IMR-90 (cell line): ENCODE measurements at regions not wholly inside any gene's neighbourhood (a gene's known extent, or its start where the extent isn't known, plus 50 kb on each side); places are given as distances from the start of the nearest gene placed in this dataset.

Experiments
- ATAC-seq: fragments of 200-7000 bp; cut with Tn5 transposase; 2 replicates; pipeline ENCODE4 v1.9.1; 2020; ENCODE audit warnings: low read depth, mild to moderate bottlenecking, moderate library complexity
- BruUV-seq: library from RNA; stranded (reverse); fragments of 400-500 nt; replicated peaks from 2 replicates; lab custom pipeline; 2021; lab: Mats Ljungman, UMichigan
- CTCF ChIA-PET: fragments of 300-600 bp; formaldehyde crosslinking; extraction: SDS; loops from one replicate; lab custom pipeline; 2021; ENCODE audit warnings: antibody characterized with exemption; lab: Yijun Ruan, JAX
- POLR2A ChIA-PET: fragments of 300-600 bp; sonication (Branson Sonifier 250); formaldehyde crosslinking; loops from one replicate; lab custom pipeline; 2022; ENCODE audit warnings: antibody characterized with exemption; ENCODE audit not compliant: unreplicated experiment; lab: Charles Lee
- DNase-seq: peaks from one replicate; pipeline ENCODE4 v3.0.0; 2013
- H2AFZ ChIP-seq: replicated peaks from 2 replicates; pipeline ENCODE3; 2013; ENCODE audit warnings: low read length, mild to moderate bottlenecking; ENCODE audit not compliant: poor library complexity
- H2AK5ac ChIP-seq: 2 replicates; pipeline ENCODE4 v1.6.1; 2013; ENCODE audit warnings: low read depth, low read length, inconsistent platforms
- H2AK9ac ChIP-seq: replicated peaks from 2 replicates; pipeline ENCODE3; 2013; ENCODE audit warnings: mild to moderate bottlenecking, low read depth, low read length, moderate library complexity; ENCODE audit not compliant: poor library complexity
- H2BK120ac ChIP-seq: 2 replicates; pipeline ENCODE4 v1.6.1; 2013; ENCODE audit warnings: low read depth, low read length, inconsistent platforms
- H2BK15ac ChIP-seq: 3 replicates; pipeline ENCODE4 v1.6.1; 2013; ENCODE audit warnings: low read depth, low read length, inconsistent platforms
- H2BK20ac ChIP-seq: 2 replicates; pipeline ENCODE4 v1.6.1; 2013; ENCODE audit warnings: low read depth, mild to moderate bottlenecking, inconsistent platforms, low read length, moderate library complexity
- H2BK5ac ChIP-seq: 2 replicates; pipeline ENCODE4 v1.6.1; 2013; ENCODE audit warnings: mild to moderate bottlenecking, low read depth, low read length, inconsistent platforms; ENCODE audit not compliant: poor library complexity, severe bottlenecking
- H3K14ac ChIP-seq: replicated peaks from 2 replicates; pipeline ENCODE4 v1.6.1; 2013; ENCODE audit warnings: low read depth, low read length, inconsistent platforms
- H3K18ac ChIP-seq: 2 replicates; pipeline ENCODE4 v1.6.1; 2013; ENCODE audit warnings: low read depth, low read length, control low read depth
- H3K23ac ChIP-seq: 2 replicates; pipeline ENCODE4 v1.6.1; 2013; ENCODE audit warnings: low read depth, low read length, inconsistent platforms
- H3K27ac ChIP-seq: 2 replicates; pipeline ENCODE4 v1.5.1; 2013; ENCODE audit warnings: mild to moderate bottlenecking, control low read depth, low read length; ENCODE audit not compliant: insufficient read depth
- H3K27me3 ChIP-seq: 2 replicates; pipeline ENCODE4 v1.6.1; 2013; ENCODE audit warnings: low read length; ENCODE audit not compliant: control insufficient read depth, insufficient read depth
- H3K36me3 ChIP-seq: 2 replicates; pipeline ENCODE4 v1.6.1; 2013; ENCODE audit warnings: low read length, mixed read lengths; ENCODE audit not compliant: control insufficient read depth, insufficient read depth
- H3K4ac ChIP-seq: 2 replicates; pipeline ENCODE4 v1.6.1; 2013; ENCODE audit warnings: low read depth, low read length, inconsistent platforms
- H3K4me1 ChIP-seq: 2 replicates; pipeline ENCODE4 v1.6.1; 2013; ENCODE audit warnings: low read length, mixed read lengths; ENCODE audit not compliant: control insufficient read depth, insufficient read depth
- H3K4me2 ChIP-seq: 2 replicates; pipeline ENCODE4 v1.6.1; 2013; ENCODE audit warnings: low read depth, mild to moderate bottlenecking, control low read depth, low read length, moderate library complexity
- H3K4me3 ChIP-seq: 2 replicates; pipeline ENCODE4 v1.5.1; 2013; ENCODE audit warnings: low read depth, mild to moderate bottlenecking, control low read depth, low read length, moderate library complexity; ENCODE audit not compliant: insufficient read depth
- H3K56ac ChIP-seq: 2 replicates; pipeline ENCODE4 v1.6.1; 2013; ENCODE audit warnings: low read length, inconsistent platforms; ENCODE audit not compliant: insufficient read depth; ENCODE audit errors: extremely low read depth
- H3K79me1 ChIP-seq, 2 experiments: 2 replicates each; pipeline ENCODE4 v1.6.1; 2013; ENCODE audit warnings: low read length in 2 of 2, inconsistent platforms in 1 of 2, low read depth in 1 of 2
- H3K9ac ChIP-seq: 2 replicates; pipeline ENCODE4 v1.6.1; 2013; ENCODE audit warnings: low read depth, low read length, control low read depth
- H3K9me1 ChIP-seq: 2 replicates; pipeline ENCODE4 v1.6.1; 2013; ENCODE audit warnings: low read length, inconsistent platforms; ENCODE audit not compliant: insufficient read depth
- H3K9me3 ChIP-seq: 2 replicates; pipeline ENCODE4 v1.6.1; 2013; ENCODE audit warnings: low read length; ENCODE audit not compliant: control insufficient read depth, insufficient read depth
- H4K20me1 ChIP-seq: 2 replicates; pipeline ENCODE4 v1.6.1; 2013; ENCODE audit warnings: low read length, inconsistent platforms; ENCODE audit not compliant: insufficient read depth
- H4K5ac ChIP-seq: 2 replicates; pipeline ENCODE4 v1.6.1; 2013; ENCODE audit warnings: mild to moderate bottlenecking, low read depth, low read length, control low read depth
- H4K8ac ChIP-seq, 2 experiments: 2 replicates each; pipeline ENCODE4 v1.6.1; 2013; ENCODE audit warnings: low read depth in 2 of 2, low read length in 2 of 2, control low read depth in 1 of 2, inconsistent platforms in 1 of 2
- H4K91ac ChIP-seq: 2 replicates; pipeline ENCODE4 v1.6.1; 2013; ENCODE audit warnings: low read depth, low read length, inconsistent platforms; ENCODE audit not compliant: insufficient read depth
- BHLHE40 ChIP-seq: fragments of 150-350 bp; IDR thresholded peaks from 2 replicates; pipeline ENCODE4 v1.6.1; 2016; ENCODE audit warnings: mild to moderate bottlenecking, low read depth, low read length
- CEBPB ChIP-seq: IDR thresholded peaks from 2 replicates; pipeline ENCODE4 v1.6.1; 2012; ENCODE audit warnings: low read depth, low read length, improper control_type of control experiment
- CHD1 ChIP-seq: IDR thresholded peaks from 2 replicates; pipeline ENCODE4 v1.6.1; 2012; ENCODE audit warnings: low read depth, low read length, improper control_type of control experiment
- CTCF ChIP-seq: conservative IDR thresholded peaks from 2 replicates; pipeline ENCODE4 v1.5.1; 2012; ENCODE audit warnings: mild to moderate bottlenecking, low read depth, low read length, improper control_type of control experiment
- ELK1 ChIP-seq: fragments of 150-350 bp; IDR thresholded peaks from 2 replicates; pipeline ENCODE4 v1.6.1; 2016; ENCODE audit warnings: low read depth, mild to moderate bottlenecking, low read length, moderate library complexity, borderline replicate concordance
- MAFK ChIP-seq: IDR thresholded peaks from 2 replicates; pipeline ENCODE4 v1.6.1; 2012; ENCODE audit warnings: low read depth, low read length, improper control_type of control experiment
- NFE2L2 ChIP-seq: fragments of 150-350 bp; IDR thresholded peaks from 2 replicates; pipeline ENCODE4 v1.6.1; 2016; ENCODE audit warnings: low read depth, mild to moderate bottlenecking, low read length
- POLR2A ChIP-seq: IDR thresholded peaks from 2 replicates; pipeline ENCODE4 v1.6.1; 2012; ENCODE audit warnings: mild to moderate bottlenecking, low read depth, low read length
- RAD21 ChIP-seq: IDR thresholded peaks from 2 replicates; pipeline ENCODE4 v1.6.1; 2012; ENCODE audit warnings: low read length, improper control_type of control experiment
- RCOR1 ChIP-seq: IDR thresholded peaks from 2 replicates; pipeline ENCODE4 v1.6.1; 2012; ENCODE audit warnings: mild to moderate bottlenecking, low read length, improper control_type of control experiment; ENCODE audit not compliant: insufficient replicate concordance
- RFX5 ChIP-seq: IDR thresholded peaks from 2 replicates; pipeline ENCODE4 v1.8.0; 2012; ENCODE audit warnings: low read depth, mild to moderate bottlenecking, low read length, moderate library complexity
- USF2 ChIP-seq: fragments of 150-350 bp; IDR thresholded peaks from 2 replicates; pipeline ENCODE4 v1.6.1; 2017; ENCODE audit warnings: mild to moderate bottlenecking, antibody characterized with exemption, low read length, low read depth
- WGBS, 2 experiments: methylation state at CpG; one replicate each; pipeline versions ENCODE4 v1.1.5 to v1.1.7; 2013; ENCODE audit warnings: missing lambda C conversion rate in 2 of 2; ENCODE audit not compliant: insufficient read length in 1 of 2; ENCODE audit errors: extremely low coverage in 2 of 2; 5-methylcytosine and 5-hydroxymethylcytosine counted together
- dilution Hi-C: fragments of 300-500 bp; cut with HindIII; formaldehyde crosslinking; loops from one replicate; pipeline ENCODE4 v1.14.3; 2018; ENCODE audit warnings: low sequenced_read_pairs; ENCODE audit not compliant: unreplicated experiment
- in situ Hi-C: fragments of 300-500 bp; cut with MboI; formaldehyde crosslinking; loops from 3 replicates; pipeline ENCODE4 v1.14.3; 2019; ENCODE audit warnings: low sequenced_read_pairs, inconsistent platforms, mixed read lengths
- intact Hi-C: fragments of 100-400 bp; cut with micrococcal nuclease; formaldehyde crosslinking; loops from 2 replicates; pipeline ENCODE4 v1.10.0; 2022

- no peak overlapping the region for H4K8ac ChIP-seq
- no peaks in the 10 kb centered on the region for H3K9me1 ChIP-seq
- no peak overlapping the region for H4K5ac ChIP-seq
- peaks cover 2% of the 10 kb centered on the region; the same call in 1 of the 2 replicates for H3K9me3 ChIP-seq
- no peaks in the 10 kb centered on the region for H3K4me1 ChIP-seq
- no peak overlapping the region for H4K91ac ChIP-seq
- no peak overlapping the region for H3K23ac ChIP-seq
- H3K9ac ChIP-seq, result no peak overlapping the region
- intact Hi-C loops, result loop anchor here (10.0 kb wide), 1 partner anchor 601 kb away; no protein-coding TSS in a partner anchor
- H3K18ac ChIP-seq, result no peak overlapping the region
- H3K27me3 ChIP-seq, result no peaks in the 10 kb centered on the region
- no peak overlapping the region for H2AK9ac ChIP-seq
- ATAC-seq (no peak), DNase-seq (no peak)
- BruUV-seq, result no TSS peak
- H3K4me3 ChIP-seq, result no peak overlapping the region
- H3K4ac ChIP-seq, result no peak overlapping the region
- no peaks in the 10 kb centered on the region for H4K20me1 ChIP-seq
- CTCF ChIA-PET, result no interaction called here
- no peak overlapping the region for H2BK5ac ChIP-seq
- H3K36me3 ChIP-seq, result no peaks in the 10 kb centered on the region
- no peak overlapping the region for H2AFZ ChIP-seq
- H3K4me2 ChIP-seq, result no peak overlapping the region
- no peak for TF ChIP-seq RFX5
- no peak for TF ChIP-seq NFE2L2
- TF ChIP-seq ELK1, result no peak
- no peak for TF ChIP-seq CTCF
- TF ChIP-seq CHD1, result no peak
- TF ChIP-seq MAFK, result no peak
- no peak for TF ChIP-seq RCOR1
- no peak for TF ChIP-seq USF2
- no peak for TF ChIP-seq BHLHE40
- TF ChIP-seq RAD21, result no peak
- TF ChIP-seq CEBPB, result no peak
- no peak for TF ChIP-seq POLR2A
- no peak overlapping the region for H2AK5ac ChIP-seq
- no peak overlapping the region for H2BK120ac ChIP-seq
- H3K56ac ChIP-seq, result no peak overlapping the region
- dilution Hi-C loops, result no loop called here
- H3K27ac ChIP-seq, result no peak overlapping the region
- WGBS, 2 experiments, result no CpG with 5 or more reads among the region's 2 CpGs
- H3K14ac ChIP-seq, result no peak overlapping the region
- POLR2A ChIA-PET, result no interaction called here
- in situ Hi-C loops, result loop anchor here (10.0 kb wide), 1 partner anchor 201 kb away; no protein-coding TSS in a partner anchor
- H2BK20ac ChIP-seq, result no peak overlapping the region
- no peaks in the 10 kb centered on the region for H3K79me1 ChIP-seq
- H2BK15ac ChIP-seq, result no peak overlapping the region
These were observed 581.5 kb upstream of the TMEM132C start for GRCh38 chr12:127685491-127685890.
